IPS DF 6.9 (cell line): ENCODE measurements at regions not wholly inside any gene's neighbourhood (a gene's known extent, or its start where the extent isn't known, plus 50 kb on each side); places are given as distances from the start of the nearest gene placed in this dataset.

Experiments
- DNase-seq: peaks from one replicate; pipeline ENCODE4 v3.0.0-alpha.2; 2013; ENCODE audit warnings: low read depth, low spot score
- H3K27ac ChIP-seq: one replicate; pipeline ENCODE4 v1.5.1; 2013; ENCODE audit warnings: low read length, control low read depth
- H3K27me3 ChIP-seq: 2 replicates; pipeline ENCODE4 v1.6.1; 2013; ENCODE audit warnings: mild to moderate bottlenecking, low read length; ENCODE audit not compliant: control insufficient read depth, insufficient read depth
- H3K36me3 ChIP-seq: 2 replicates; pipeline ENCODE4 v1.6.1; 2013; ENCODE audit warnings: low read length; ENCODE audit not compliant: control insufficient read depth, insufficient read depth
- H3K4me1 ChIP-seq: 2 replicates; pipeline ENCODE4 v1.6.1; 2013; ENCODE audit warnings: low read length; ENCODE audit not compliant: control insufficient read depth, insufficient read depth
- H3K4me3 ChIP-seq: 2 replicates; pipeline ENCODE4 v1.5.1; 2013; ENCODE audit warnings: mild to moderate bottlenecking, low read length
- H3K9me3 ChIP-seq: 2 replicates; pipeline ENCODE4 v1.6.1; 2013; ENCODE audit warnings: low read length, inconsistent platforms; ENCODE audit not compliant: control insufficient read depth, insufficient read depth
- WGBS: extraction: QIAGEN DNeasy Blood & Tissue Kit; methylation state at CpG from one replicate; pipeline ENCODE4 v1.1.7; 2013; ENCODE audit warnings: mixed read lengths, missing lambda C conversion rate; ENCODE audit not compliant: insufficient read length, insufficient coverage; 5-methylcytosine and 5-hydroxymethylcytosine counted together

DNA sequence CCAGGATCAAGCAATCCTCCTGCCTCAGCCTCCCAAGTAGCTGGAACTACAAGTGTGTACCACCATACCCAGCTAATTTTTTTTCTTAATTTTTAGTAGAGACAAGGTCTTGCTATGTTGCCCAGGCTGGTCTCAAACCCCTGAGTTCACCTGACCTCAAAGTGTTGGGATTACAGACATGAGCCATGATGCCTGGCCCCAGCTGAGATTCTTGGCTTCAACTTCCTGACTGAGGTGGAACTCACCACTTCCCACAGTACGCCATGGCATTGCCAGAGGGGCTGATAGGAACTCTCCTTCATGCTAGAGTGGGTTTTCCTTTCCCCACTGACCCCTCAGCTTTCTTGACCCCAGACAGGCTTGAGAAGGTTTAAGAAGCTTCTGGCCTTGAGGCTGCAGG, 251.0 kb upstream of the CSF3R start:
- WGBS = no CpG with 5 or more reads among the region's 1 CpG
- DNase-seq = no peak
- H3K9me3 ChIP-seq = no peaks in the 10 kb centered on the region
- H3K36me3 ChIP-seq = no peaks in the 10 kb centered on the region
- no peak overlapping the region for H3K4me3 ChIP-seq
- H3K4me1 ChIP-seq = peaks cover 2% of the 10 kb centered on the region; the same call in 1 of the 2 replicates
- H3K27me3 ChIP-seq = no peaks in the 10 kb centered on the region
- H3K27ac ChIP-seq = no peak overlapping the region

- Histone ChIP-seq H3K27me3 (no peaks in the 10 kb centered on the region), H3K36me3 (no peaks in the 10 kb centered on the region), H3K4me3 (no peak overlapping the region), H3K27ac (no peak overlapping the region), H3K4me1 (peaks cover 2% of the 10 kb centered on the region; the same call in 1 of the 2 replicates), H3K9me3 (no peaks in the 10 kb centered on the region)
- DNase-seq = no peak
- WGBS = no CpG with 5 or more reads among the region's 5 CpGs
These were observed 249.3 kb upstream of the CSF3R start for GRCh38 chr1:36732015-36732356.

DNA sequence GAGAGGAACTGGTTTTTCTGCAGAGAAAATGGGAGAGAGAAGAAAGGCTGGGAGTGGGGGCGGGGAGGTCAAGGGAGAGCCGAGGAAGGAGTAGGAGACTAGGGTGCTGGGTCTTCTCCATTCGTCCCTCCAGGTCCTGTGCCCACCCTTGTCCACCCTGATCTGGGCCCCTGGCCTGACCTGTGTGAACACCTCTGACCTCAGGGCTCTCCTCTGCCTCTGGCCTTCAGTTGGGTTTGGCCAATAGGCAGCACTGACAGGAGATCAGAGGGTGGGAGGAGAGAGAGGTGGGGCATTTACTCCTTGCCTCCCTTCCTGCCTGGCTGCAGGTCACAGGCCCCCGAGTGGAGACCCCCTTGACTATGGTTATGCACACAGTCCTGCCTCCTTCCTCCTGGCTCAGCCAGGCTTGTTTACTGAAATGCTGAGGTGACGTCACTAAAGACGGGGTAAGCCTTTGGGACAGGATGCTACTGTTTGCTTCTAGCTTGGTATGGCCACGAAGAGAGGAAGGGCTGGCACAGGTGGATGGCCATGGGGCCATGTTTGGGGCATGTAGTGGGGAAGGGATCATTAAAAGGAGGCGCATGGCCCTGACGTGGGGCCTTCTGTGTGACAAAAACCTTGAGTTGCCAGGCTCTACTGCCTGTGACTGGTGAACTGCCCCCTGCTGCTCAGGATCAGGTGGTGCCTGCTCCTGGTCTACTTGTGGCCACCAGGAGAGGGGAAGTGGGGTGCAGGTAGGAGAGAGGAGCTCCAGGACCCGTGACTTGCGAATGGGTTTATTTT, 248.7 kb upstream of the CSF3R start:
- H3K4me1 ChIP-seq = peaks cover 2% of the 10 kb centered on the region; the same call in 1 of the 2 replicates
- H3K27me3 ChIP-seq = no peaks in the 10 kb centered on the region
- WGBS = no CpG with 5 or more reads among the region's 11 CpGs
- no peak overlapping the region for H3K27ac ChIP-seq
- no peaks in the 10 kb centered on the region for H3K9me3 ChIP-seq
- DNase-seq = no peak
- H3K4me3 ChIP-seq = no peak overlapping the region
- H3K36me3 ChIP-seq = no peaks in the 10 kb centered on the region

DNA sequence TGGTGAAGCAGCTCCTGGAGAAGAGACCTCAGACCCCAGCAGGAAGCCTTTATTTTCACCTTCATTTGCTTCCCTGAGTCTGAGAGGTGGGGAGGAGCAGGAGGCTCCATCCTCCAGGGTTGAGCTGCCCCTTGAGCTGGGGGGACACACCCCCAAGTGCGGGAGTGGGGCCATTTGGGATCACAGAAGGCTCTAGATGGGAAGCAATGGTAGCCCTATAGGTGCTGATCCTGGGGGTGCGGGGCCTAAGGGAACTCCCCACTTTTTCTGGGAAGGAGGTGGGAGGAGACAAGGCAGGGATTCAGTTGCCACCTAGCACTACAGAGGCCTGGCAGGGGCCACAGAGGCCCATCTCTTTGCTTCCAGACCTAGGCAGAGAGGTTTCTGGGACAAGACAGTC, 247.9 kb upstream of the CSF3R start:
- H3K36me3 ChIP-seq = no peaks in the 10 kb centered on the region
- H3K27me3 ChIP-seq = no peaks in the 10 kb centered on the region
- no peak overlapping the region for H3K4me3 ChIP-seq
- WGBS = no CpG with 5 or more reads among the region's 2 CpGs
- no peaks in the 10 kb centered on the region for H3K9me3 ChIP-seq
- H3K27ac ChIP-seq = no peak overlapping the region
- peaks cover 2% of the 10 kb centered on the region; the same call in 1 of the 2 replicates for H3K4me1 ChIP-seq
- no peak for DNase-seq

DNA sequence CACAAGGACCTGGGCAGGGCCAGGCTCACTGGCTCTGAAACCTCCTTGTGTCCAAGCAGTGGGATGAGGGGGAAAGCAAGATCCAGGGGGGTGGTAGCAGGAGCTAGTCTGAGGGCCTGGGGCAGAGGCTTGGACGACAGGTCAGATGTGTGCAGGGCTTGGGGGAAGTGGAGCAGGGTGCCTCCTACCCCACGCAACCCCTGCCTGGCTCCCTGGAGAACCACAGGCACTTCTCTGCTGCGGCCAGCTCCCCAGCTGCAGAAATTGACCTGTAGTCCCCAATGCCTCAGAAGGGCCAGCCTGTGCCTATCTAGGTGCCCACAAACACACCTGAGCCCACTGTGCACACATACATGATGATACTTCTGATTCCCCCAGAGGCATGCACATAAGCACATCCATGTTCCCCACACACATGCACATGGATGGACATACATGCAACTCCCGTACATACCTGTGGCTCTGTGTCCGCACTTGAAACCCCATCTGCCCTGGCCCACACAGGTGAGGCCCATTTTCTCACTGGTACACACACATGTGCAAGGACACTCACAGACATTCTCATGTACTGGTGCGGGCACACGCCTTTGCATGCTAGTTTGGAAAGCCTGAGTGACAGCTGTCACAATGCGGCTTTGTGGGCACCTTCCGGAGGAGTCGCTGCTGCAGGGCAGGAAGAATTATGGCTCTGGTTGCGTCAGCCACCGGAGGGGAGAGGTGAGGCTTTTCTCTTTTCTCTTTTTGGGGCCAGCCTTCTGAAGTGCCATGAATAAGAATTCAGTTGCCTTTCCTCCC, 247.2 kb upstream of the CSF3R start:
- Histone ChIP-seq H3K27ac (no peak overlapping the region), H3K36me3 (no peaks in the 10 kb centered on the region), H3K9me3 (no peaks in the 10 kb centered on the region), H3K4me3 (no peak overlapping the region), H3K4me1 (peaks cover 2% of the 10 kb centered on the region; the same call in 1 of the 2 replicates), H3K27me3 (no peaks in the 10 kb centered on the region)
- DNase-seq = no peak
- WGBS = no CpG with 5 or more reads among the region's 12 CpGs

DNA sequence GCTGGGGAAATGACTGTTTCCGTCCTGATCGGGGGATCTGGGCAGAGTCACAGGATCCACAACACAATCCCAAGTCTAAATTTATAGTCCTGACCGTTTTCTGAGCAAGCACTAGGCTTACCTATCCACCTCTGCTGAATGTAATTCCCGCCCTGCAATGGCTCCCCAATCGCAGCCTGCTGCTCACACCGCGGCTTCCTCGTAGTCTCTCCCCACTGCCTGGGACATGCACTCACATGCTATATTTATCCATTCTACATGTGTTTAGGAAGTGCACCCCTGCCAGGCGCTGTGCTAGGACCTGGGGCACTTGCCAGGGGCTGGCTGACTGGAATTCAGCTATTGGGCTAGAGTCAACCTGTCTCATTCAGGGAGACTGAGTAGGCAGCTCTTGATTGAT, 246.6 kb upstream of the CSF3R start:
- H3K4me3 ChIP-seq = no peak overlapping the region
- DNase-seq = no peak
- no peaks in the 10 kb centered on the region for H3K36me3 ChIP-seq
- H3K4me1 ChIP-seq = peaks cover 2% of the 10 kb centered on the region; the same call in 1 of the 2 replicates
- no peak overlapping the region for H3K27ac ChIP-seq
- no peaks in the 10 kb centered on the region for H3K27me3 ChIP-seq
- H3K9me3 ChIP-seq = no peaks in the 10 kb centered on the region
- WGBS = no CpG with 5 or more reads among the region's 9 CpGs

GRCh38 chr1:36728846-36729245, 246.1 kb upstream of the CSF3R start:
- Histone ChIP-seq H3K9me3 (no peaks in the 10 kb centered on the region), H3K36me3 (no peaks in the 10 kb centered on the region), H3K27me3 (no peaks in the 10 kb centered on the region), H3K27ac (no peak overlapping the region), H3K4me3 (no peak overlapping the region), H3K4me1 (peaks cover 2% of the 10 kb centered on the region; the same call in 1 of the 2 replicates)
- no CpG with 5 or more reads among the region's 6 CpGs for WGBS
- no peak for DNase-seq

DNA sequence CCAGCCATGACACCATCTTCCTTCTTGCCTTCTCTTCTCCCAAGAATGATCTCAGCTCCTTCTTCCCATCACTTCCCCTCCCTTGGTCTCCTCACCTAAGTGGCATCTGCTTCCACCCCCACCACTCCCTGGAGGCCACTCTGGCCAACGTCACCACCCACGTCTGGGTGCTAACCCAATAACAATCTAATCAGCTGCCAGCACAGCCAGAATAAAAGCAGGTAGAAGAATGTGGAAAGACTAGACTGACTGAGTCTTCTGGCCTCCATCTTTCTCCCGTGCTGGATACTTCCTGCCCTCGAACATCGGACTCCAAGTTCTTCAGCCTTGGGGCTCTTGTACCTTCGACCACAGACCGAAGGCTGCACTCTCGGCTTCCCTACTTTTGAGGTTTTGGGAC, 245.3 kb upstream of the CSF3R start:
- DNase-seq = no peak
- Histone ChIP-seq H3K27ac (no peak overlapping the region), H3K4me1 (peaks cover 2% of the 10 kb centered on the region; the same call in 1 of the 2 replicates), H3K9me3 (no peaks in the 10 kb centered on the region), H3K4me3 (no peak overlapping the region), H3K27me3 (no peaks in the 10 kb centered on the region), H3K36me3 (no peaks in the 10 kb centered on the region)
- WGBS = no CpG with 5 or more reads among the region's 8 CpGs

GRCh38 chr1:36725151-36725550, 242.4 kb upstream of the CSF3R start:
- WGBS = no CpG with 5 or more reads among the region's 3 CpGs
- H3K9me3 ChIP-seq = no peaks in the 10 kb centered on the region
- H3K27ac ChIP-seq = no peak overlapping the region
- H3K4me3 ChIP-seq = no peak overlapping the region
- DNase-seq = no peak
- H3K36me3 ChIP-seq = no peaks in the 10 kb centered on the region
- no peaks in the 10 kb centered on the region for H3K27me3 ChIP-seq
- no peaks in the 10 kb centered on the region for H3K4me1 ChIP-seq

- H3K4me1 ChIP-seq = no peaks in the 10 kb centered on the region; the same call in 1 of the 2 replicates
- H3K27ac ChIP-seq = no peak overlapping the region
- no peaks in the 10 kb centered on the region for H3K36me3 ChIP-seq
- no CpG with 5 or more reads among the region's 1 CpG for WGBS
- no peak overlapping the region for H3K4me3 ChIP-seq
- H3K9me3 ChIP-seq = no peaks in the 10 kb centered on the region
- DNase-seq = no peak
- H3K27me3 ChIP-seq = no peaks in the 10 kb centered on the region
These were observed 241.1 kb upstream of the CSF3R start for GRCh38 chr1:36723813-36724212.
